H1 (cell line): ENCODE measurements at regions not wholly inside any gene's neighbourhood (a gene's known extent, or its start where the extent isn't known, plus 50 kb on each side); places are given as distances from the start of the nearest gene placed in this dataset.

Source experiments
- CEBPB ChIP-seq: IDR thresholded peaks from 2 replicates; pipeline ENCODE4 v1.6.1; 2012; ENCODE audit warnings: low read depth, low read length
- CHD1 ChIP-seq: IDR thresholded peaks from 2 replicates; pipeline ENCODE4 v1.6.1; 2012; ENCODE audit warnings: low read depth, low read length, improper control_type of control experiment
- CHD7 ChIP-seq: fragments of 300-600 bp; sonication (generic); IDR thresholded peaks from 2 replicates; pipeline ENCODE4 v1.7.1; 2012; ENCODE audit warnings: low read length, moderate library complexity, mild to moderate bottlenecking, inconsistent platforms; ENCODE audit not compliant: insufficient replicate concordance
- JUN ChIP-seq: IDR thresholded peaks from 2 replicates; pipeline ENCODE4 v1.6.1; 2011; ENCODE audit warnings: low read depth, mild to moderate bottlenecking, improper control_type of control experiment, low read length
- SRF ChIP-seq: IDR thresholded peaks from 2 replicates; pipeline ENCODE4 v1.6.1; 2011; ENCODE audit warnings: mild to moderate bottlenecking, low read depth, low read length, moderate library complexity
- TAF1 ChIP-seq: IDR thresholded peaks from 2 replicates; pipeline ENCODE4 v1.6.1; 2011; ENCODE audit warnings: mild to moderate bottlenecking, low read depth, low read length
- TEAD4 ChIP-seq: IDR thresholded peaks from 2 replicates; pipeline ENCODE4 v1.6.1; 2012; ENCODE audit warnings: low read depth, low read length, inconsistent platforms, mixed read lengths

GRCh38 chr3:1477669-1478068 is 384.8 kb downstream of the CNTN6 start (continued):
- no peak for TF ChIP-seq CHD7
- TF ChIP-seq TAF1 = no peak
- TF ChIP-seq CEBPB = no peak
- no peak for TF ChIP-seq CHD1
- TF ChIP-seq SRF = no peak
- no peak for TF ChIP-seq JUN
- TF ChIP-seq TEAD4 = no peak
- TF ChIP-seq, all 59 proteins: peak for 0
